GM03348 (cell line): ENCODE measurements at regions not wholly inside any gene's neighbourhood (a gene's known extent, or its start where the extent isn't known, plus 50 kb on each side); places are given as distances from the start of the nearest gene placed in this dataset.

ENCODE experiments used
- DNase-seq: peaks from one replicate; pipeline ENCODE4 v3.0.0; 2012; ENCODE audit warnings: low spot score

DNA sequence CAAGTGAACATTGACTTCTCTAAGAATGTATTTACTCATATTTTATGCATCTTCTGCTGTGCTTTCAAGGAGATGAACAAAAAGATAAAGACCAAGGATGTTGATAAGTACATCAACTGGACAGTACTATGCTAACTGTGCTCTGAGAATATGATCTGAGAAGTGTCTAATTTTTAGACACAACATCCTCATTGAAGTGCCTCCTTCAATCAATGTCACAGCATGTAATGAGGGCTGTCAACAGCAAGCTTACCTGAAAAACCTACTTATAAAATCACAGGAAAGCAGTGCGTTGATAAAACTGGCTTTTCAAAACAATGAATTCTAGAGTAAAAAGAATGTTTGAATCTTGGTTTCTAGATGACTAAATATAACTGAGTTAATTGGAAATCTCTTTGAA is 452.9 kb upstream of the DSEL start:
- DNase-seq: no peak

- no peak for DNase-seq
Observed at GRCh38 chr18:67966224-67966623, 449.7 kb upstream of the DSEL start.

DNA sequence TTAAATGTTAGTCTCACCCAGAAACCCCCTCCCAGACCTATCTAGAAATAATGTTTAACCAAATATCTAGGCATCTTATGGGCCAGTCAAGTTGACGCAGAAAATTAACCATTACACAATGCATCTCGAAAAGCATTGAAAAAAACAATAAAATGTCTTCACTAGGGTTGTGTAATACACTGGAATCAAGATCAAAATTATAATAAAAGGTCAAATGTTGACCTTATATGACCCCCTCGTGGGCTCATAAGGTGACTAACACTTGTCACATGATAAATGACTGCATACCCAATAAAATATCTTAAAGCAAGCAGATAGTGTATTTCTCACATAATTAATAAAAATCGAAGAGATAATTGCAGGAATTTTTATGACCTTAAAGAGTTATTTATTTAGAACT is 447.9 kb upstream of the DSEL start:
- no peak for DNase-seq

DNA sequence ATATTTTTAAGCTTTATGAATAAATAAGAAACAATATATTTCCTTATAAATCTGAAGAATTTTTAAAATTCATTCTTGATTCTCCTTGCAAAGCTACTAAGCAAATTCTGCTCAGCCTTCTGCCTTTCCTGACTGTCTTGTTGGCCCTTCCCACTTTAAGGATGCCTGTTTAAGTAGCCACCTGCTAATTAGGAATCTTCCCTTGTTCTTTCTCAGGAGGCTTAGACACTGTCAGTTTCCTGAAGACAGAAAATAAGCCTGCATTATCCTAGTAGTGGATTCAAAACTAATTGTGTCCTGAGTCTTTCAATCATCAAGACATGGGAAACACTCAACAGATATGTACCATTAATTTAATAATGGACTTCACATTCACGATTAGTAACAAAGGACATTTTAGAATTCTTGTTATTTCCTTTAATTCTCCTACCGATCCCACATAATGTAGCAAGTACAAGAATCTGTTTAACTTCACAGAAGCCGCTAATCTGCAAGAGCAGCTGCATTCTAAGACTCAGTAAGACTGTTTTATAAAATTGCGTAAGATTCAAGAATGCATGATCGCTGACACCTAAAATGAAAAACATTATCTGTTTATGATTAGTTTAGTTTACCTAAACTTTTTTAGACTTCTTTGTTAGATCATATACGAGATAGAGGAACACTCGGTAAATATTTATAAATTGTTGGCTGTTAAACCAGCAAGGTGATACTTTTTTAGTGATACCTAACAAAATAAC is 445.4 kb upstream of the DSEL start:
- no peak for DNase-seq

DNA sequence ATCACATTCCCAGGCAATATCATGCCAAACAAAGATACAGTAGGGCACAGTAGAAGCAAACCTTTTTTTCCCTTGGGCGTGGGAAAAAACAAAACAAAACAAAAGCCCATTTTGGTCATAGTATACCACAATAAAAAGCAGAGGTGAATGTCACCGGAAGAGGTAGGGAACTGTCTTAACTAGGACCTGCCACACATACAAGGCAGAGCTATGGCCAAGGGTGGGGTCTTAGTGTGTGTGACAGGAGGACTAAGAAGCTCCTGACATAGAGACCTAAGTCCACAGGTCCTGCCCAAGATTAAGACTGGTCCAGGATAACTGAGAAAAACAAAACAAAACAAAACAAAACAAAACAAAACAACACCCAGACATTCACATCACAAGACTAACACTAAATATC is 441.2 kb upstream of the DSEL start:
- no peak for DNase-seq

GRCh38 chr18:67954594-67954993 is 438.1 kb upstream of the DSEL start:
- no peak for DNase-seq

DNA sequence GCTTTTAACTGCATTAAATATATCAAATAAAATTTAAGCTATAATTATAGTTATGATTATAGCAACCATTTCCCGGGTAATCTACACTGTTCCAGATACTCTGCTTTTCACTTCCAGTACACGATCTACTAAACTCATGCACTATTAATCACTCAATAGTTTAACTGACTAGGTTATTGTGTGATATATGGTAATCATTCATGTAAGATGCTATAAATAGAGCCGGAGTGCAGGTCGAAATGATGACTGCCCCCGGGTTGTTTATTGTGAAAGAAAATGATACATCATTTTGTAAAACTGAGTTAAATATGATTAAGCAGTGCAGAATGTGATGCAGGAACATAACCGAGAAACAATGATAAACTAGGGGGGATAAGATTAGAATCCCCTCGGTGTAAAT is 434.6 kb upstream of the DSEL start:
- no peak for DNase-seq

DNA sequence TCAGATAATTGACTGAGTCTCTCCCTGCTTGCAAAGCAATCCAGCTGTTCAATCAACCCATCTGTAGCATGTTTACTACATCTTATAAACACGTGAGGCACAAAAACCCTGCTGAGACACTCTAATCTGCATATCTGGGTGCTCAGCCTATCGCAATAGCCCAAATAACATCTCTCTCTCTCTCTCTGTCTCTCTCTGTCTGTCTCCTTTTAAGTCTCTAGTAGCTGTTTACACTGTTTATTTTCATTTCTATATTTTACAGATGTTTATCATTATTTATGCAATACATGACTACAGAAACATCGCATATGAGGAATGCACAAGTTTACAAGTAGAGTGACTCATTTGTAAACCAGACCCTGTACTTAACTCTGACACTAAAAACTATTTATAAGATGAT is 422.1 kb upstream of the DSEL start:
- DNase-seq: peak; percentile 5

GRCh38 chr18:67935638-67936037 is 419.1 kb upstream of the DSEL start:
- no peak for DNase-seq

DNA sequence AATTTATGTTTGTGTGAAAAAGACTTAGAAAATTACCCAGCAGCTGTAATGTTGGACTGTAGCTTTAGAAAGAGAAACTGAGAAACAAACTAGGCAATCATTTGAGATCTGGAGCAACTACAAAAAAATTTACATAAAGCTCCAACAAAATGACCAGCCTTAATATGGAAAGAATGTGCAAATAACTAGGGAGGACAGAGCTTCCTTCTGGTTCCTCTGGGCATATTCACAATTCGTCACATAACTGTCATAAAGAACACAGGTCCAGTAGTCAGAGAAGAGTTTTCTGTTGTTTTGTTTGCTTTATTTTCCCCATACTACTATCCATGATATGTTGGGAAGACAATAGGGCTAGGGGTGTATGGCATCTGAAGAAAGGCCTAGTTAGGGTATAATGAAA is 416.8 kb upstream of the DSEL start:
- no peak for DNase-seq

GRCh38 chr18:67932271-67932670 is 415.8 kb upstream of the DSEL start:
- DNase-seq: no peak

- no peak for DNase-seq
Observed at GRCh38 chr18:67926929-67927864, 410.7 kb upstream of the DSEL start.

- DNase-seq: no peak
Observed at GRCh38 chr18:67924656-67925055, 408.1 kb upstream of the DSEL start.

GRCh38 chr18:67919316-67919715 is 402.8 kb upstream of the DSEL start:
- DNase-seq: no peak

- DNase-seq: no peak
Observed at GRCh38 chr18:67916097-67916496, 399.6 kb upstream of the DSEL start.

- DNase-seq: no peak
Observed at GRCh38 chr18:67913040-67913439, 396.5 kb upstream of the DSEL start.

DNA sequence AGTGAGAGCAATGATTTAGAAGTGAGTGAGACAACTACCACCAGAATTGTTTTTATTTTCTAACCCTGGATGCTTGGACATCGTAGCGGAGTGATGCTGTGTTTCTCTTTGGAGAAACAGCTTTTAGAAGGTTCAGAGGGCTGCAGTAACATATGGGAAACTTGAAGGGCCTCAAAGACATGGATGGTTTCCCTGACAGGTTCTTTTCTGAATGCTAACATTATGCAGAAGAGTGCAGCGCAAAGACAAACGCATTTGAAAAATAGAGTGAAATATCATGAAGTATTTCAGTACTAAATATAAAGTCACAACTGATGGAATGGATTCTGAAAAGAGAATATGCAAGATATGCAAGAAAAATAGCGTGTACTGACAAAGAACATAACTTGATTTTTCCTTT is 385.1 kb upstream of the DSEL start:
- DNase-seq: no peak

- no peak for DNase-seq
Observed at GRCh38 chr18:67896451-67896850, 379.9 kb upstream of the DSEL start.

GRCh38 chr18:67893916-67894315 is 377.4 kb upstream of the DSEL start:
- no peak for DNase-seq

DNA sequence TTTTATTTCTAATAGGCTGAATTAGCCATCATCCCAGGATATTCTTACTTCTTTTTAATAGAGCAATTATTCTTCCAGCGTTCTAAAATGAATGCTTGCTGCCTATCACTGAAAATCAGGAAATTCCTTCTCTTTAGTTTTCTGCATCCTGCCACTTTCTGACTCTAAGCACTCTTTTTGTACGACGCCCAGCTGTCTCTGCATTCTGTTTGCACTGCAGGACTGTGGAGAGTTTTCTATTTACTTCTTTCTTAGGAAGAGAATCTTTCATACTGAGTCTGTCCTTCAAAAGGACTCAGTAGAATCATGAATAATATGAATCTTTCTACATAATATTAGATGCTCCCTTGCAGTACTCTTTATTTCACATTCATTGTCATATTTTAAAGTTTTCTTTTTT is 360.4 kb upstream of the DSEL start:
- no peak for DNase-seq

DNA sequence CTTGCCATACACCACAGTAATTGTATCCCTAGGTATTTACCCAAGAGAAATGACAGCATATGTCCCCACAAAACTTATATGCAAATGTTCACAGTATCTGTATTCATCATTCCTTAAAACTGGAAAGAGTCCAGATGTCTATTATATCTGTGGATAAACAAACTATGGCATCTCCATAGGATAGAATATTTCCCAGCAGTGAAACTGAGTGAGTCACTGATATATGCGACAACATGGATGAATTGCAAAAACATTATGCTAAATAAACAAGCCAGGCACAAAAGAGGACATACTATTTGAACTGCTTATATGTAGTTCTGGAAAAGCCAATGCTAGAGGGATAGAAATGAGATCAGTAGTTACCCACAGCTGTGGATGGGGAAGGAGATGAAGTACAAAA is 359.4 kb upstream of the DSEL start:
- DNase-seq: no peak

DNA sequence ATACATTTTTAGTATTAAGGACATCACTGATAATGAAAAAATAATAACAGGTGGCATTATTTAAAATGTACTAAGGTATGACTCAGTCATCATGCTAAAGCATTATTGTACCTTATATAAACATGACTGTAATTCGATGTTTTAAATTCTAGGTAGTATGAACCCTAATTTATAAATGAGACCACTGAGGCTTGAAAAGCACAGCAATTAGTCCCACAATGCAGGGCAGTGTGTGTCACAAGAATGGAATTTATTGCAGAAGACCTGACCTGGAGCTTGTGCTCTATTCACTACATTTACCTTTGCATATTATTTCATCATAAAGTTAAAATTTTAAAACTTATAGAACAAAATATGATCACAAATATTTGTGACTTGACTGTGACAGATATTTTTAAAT is 358.5 kb upstream of the DSEL start:
- no peak for DNase-seq

GRCh38 chr18:67865400-67865799 is 348.9 kb upstream of the DSEL start:
- no peak for DNase-seq
